ENCODE measurements at regions not wholly inside any gene's neighbourhood (a gene's known extent, or its start where the extent isn't known, plus 50 kb on each side); places are given as distances from the start of the nearest gene placed in this dataset.

- DNase-seq: no peak
- H3K36me3 ChIP-seq: no peaks in the 10 kb centered on the region
Observed at GRCh38 chr13:62243106-62243505, 827.5 kb upstream of the PCDH20 start.

GRCh38 chr13:62234780-62235440 lies 819.3 kb upstream of the PCDH20 start:
- no peaks in the 10 kb centered on the region for H3K4me1 ChIP-seq
- no peaks in the 10 kb centered on the region for H3K9me3 ChIP-seq
- H3K4me3 ChIP-seq (ENCODE audit: low read depth, low read length): no peak overlapping the region
- H3K36me3 ChIP-seq: no peaks in the 10 kb centered on the region
- TF ChIP-seq CTCF (IDR thresholded peaks at IDR 0.05; ENCODE audit: low read depth, low read length): no peak
- DNase-seq: no peak
- H3K27me3 ChIP-seq: no peaks in the 10 kb centered on the region

More at GRCh38 chr13:62243106-62243505, 827.5 kb upstream of the PCDH20 start:
- H3K27me3 ChIP-seq: no peaks in the 10 kb centered on the region
- no peaks in the 10 kb centered on the region for H3K9me3 ChIP-seq
- TF ChIP-seq CTCF (IDR thresholded peaks at IDR 0.05; ENCODE audit: low read depth, low read length): no peak
- no peak overlapping the region for H3K4me3 ChIP-seq (ENCODE audit: low read depth, low read length)
- H3K4me1 ChIP-seq: peaks cover 2% of the 10 kb centered on the region; the same call in 1 of the 2 replicates

- no peaks in the 10 kb centered on the region; the same call in 1 of the 2 replicates for H3K9me3 ChIP-seq
- no peaks in the 10 kb centered on the region for H3K27me3 ChIP-seq
Observed at GRCh38 chr13:62210951-62211350, 795.3 kb upstream of the PCDH20 start.

GRCh38 chr13:62209529-62209928 lies 793.9 kb upstream of the PCDH20 start:
- TF ChIP-seq CTCF (IDR thresholded peaks at IDR 0.05; ENCODE audit: low read depth, low read length): no peak
- Histone ChIP-seq H3K4me3 (ENCODE audit: low read depth, low read length) (no peak overlapping the region), H3K9me3 (no peaks in the 10 kb centered on the region; the same call in 1 of the 2 replicates), H3K36me3 (no peaks in the 10 kb centered on the region), H3K27me3 (no peaks in the 10 kb centered on the region), H3K4me1 (no peaks in the 10 kb centered on the region)
- DNase-seq: no peak

More at GRCh38 chr13:62210951-62211350, 795.3 kb upstream of the PCDH20 start:
- Histone ChIP-seq H3K36me3 (no peaks in the 10 kb centered on the region), H3K4me3 (ENCODE audit: low read depth, low read length) (no peak overlapping the region), H3K4me1 (no peaks in the 10 kb centered on the region; the same call in 1 of the 2 replicates)
- TF ChIP-seq CTCF (IDR thresholded peaks at IDR 0.05; ENCODE audit: low read depth, low read length): no peak
- no peak for DNase-seq

- no peaks in the 10 kb centered on the region for H3K36me3 ChIP-seq
- no peaks in the 10 kb centered on the region for H3K27me3 ChIP-seq
- H3K4me1 ChIP-seq: no peaks in the 10 kb centered on the region
- no peak for DNase-seq
- H3K4me3 ChIP-seq (ENCODE audit: low read depth, low read length): no peak overlapping the region
- TF ChIP-seq CTCF (IDR thresholded peaks at IDR 0.05; ENCODE audit: low read depth, low read length): no peak
- H3K9me3 ChIP-seq: no peaks in the 10 kb centered on the region; the same call in 1 of the 2 replicates
Observed at GRCh38 chr13:62207388-62207787, 791.7 kb upstream of the PCDH20 start.

GRCh38 chr13:62206165-62206564 lies 790.5 kb upstream of the PCDH20 start:
- H3K4me3 ChIP-seq (ENCODE audit: low read depth, low read length): no peak overlapping the region
- H3K36me3 ChIP-seq: no peaks in the 10 kb centered on the region
- H3K4me1 ChIP-seq: no peaks in the 10 kb centered on the region
- DNase-seq: no peak
- TF ChIP-seq CTCF (IDR thresholded peaks at IDR 0.05; ENCODE audit: low read depth, low read length): no peak
- no peaks in the 10 kb centered on the region for H3K27me3 ChIP-seq
- no peaks in the 10 kb centered on the region; the same call in 1 of the 2 replicates for H3K9me3 ChIP-seq

Data from BE2C (cell line).